MG63 (cell line): ENCODE measurements at regions not wholly inside any gene's neighbourhood (a gene's known extent, or its start where the extent isn't known, plus 50 kb on each side); places are given as distances from the start of the nearest gene placed in this dataset.
A peak's percentile ranks its signal among the peaks of the same experiment; 100 is the strongest.

Experiments used
- DNase-seq: peaks from one replicate; pipeline ENCODE4 v3.0.0-alpha.2; 2020
- H3K27me3 ChIP-seq: fragments of 250-450 bp; sonication (Bioruptor Pico); 2 replicates; pipeline ENCODE4 v1.5.1; 2020; ENCODE audit warnings: mild to moderate bottlenecking, moderate library complexity
- H3K36me3 ChIP-seq: fragments of 250-450 bp; sonication (Bioruptor Pico); 2 replicates; pipeline ENCODE4 v1.5.1; 2020; ENCODE audit warnings: mild to moderate bottlenecking, moderate library complexity
- H3K4me3 ChIP-seq: fragments of 250-450 bp; sonication (Bioruptor Pico); 2 replicates; pipeline ENCODE4 v1.5.1; 2020; ENCODE audit warnings: mild to moderate bottlenecking, moderate library complexity
- H3K9me3 ChIP-seq: fragments of 250-450 bp; sonication (Bioruptor Pico); 2 replicates; pipeline ENCODE4 v1.5.1; 2020; ENCODE audit warnings: mild to moderate bottlenecking, moderate library complexity

DNA sequence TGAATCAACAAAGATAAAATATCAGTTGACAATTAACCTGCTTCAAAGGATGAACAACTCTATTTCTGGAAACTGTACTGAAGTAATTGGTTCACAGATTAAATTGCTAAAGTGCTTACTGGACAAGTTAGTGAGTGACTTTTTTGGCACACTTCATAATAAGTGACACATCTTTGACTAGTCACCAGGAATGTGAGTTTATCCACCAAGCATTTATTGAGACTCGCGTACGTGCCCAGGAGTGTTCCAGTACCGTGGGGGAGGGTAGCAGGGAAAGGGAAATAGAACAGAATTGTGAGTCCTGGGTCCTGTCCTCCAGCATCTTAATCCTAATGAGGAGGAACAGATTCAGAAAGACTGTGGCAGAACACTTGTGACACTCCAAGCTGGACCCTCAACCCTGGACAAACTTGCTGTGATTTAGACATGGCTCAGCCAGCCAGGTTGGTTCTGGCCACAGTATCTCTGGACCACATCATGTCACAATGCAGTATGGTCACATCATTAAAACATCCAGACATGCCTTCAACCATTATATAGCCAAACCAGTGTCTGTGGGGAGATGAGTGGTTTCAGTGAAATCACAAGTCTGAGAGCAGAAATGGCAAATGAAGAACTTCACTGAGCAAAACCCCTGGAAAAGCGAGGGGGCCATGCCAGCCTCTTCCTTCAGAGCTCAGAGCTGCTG is 623.1 kb downstream of the BNC2 start:
- no peaks in the 10 kb centered on the region for H3K9me3 ChIP-seq
- peak; percentile 99 for DNase-seq
- no peaks in the 10 kb centered on the region for H3K27me3 ChIP-seq
- no peak overlapping the region for H3K4me3 ChIP-seq
- H3K36me3 ChIP-seq = no peaks in the 10 kb centered on the region

DNA sequence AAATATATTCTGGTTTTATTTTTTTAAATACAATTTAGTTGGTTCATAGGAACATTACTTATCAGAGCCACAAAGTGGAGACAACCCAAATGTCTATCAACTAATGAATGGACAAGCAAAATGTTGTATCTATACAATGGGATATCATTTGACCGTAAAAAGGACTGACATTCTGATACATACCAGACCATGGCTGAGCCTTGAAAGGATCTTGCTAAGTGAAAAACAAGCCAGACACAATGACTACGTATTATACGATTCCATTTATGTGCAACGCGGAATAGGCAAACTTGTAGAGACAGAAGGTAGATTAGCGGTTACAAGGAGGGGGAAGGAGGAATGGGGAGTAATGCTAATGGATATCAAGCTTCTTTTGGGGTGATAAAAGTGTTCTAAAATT is 621.6 kb downstream of the BNC2 start:
- Histone ChIP-seq H3K4me3 (no peak overlapping the region), H3K27me3 (no peaks in the 10 kb centered on the region), H3K36me3 (no peaks in the 10 kb centered on the region), H3K9me3 (no peaks in the 10 kb centered on the region)
- no peak for DNase-seq

DNA sequence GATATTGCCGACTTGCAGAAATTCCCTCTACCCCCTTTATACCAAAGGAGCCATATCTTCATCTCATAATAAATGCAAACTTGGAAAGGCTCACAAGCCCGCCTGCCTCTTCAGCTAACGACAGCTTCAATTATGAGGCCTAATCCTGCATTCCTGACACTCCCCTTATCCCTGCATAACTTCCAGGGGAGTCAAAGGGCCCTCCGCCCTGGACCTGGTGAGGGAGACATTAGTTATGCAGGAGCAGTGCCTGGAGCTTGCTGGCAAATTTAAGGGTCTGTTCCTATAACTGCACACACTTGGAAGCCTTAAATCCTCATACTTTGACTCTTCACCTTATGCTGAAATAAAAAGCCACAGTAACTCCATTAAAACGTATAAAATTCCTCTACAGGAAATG is 617.9 kb downstream of the BNC2 start:
- no peaks in the 10 kb centered on the region for H3K9me3 ChIP-seq
- no peaks in the 10 kb centered on the region for H3K27me3 ChIP-seq
- no peaks in the 10 kb centered on the region for H3K36me3 ChIP-seq
- DNase-seq = no peak
- H3K4me3 ChIP-seq = no peak overlapping the region

DNA sequence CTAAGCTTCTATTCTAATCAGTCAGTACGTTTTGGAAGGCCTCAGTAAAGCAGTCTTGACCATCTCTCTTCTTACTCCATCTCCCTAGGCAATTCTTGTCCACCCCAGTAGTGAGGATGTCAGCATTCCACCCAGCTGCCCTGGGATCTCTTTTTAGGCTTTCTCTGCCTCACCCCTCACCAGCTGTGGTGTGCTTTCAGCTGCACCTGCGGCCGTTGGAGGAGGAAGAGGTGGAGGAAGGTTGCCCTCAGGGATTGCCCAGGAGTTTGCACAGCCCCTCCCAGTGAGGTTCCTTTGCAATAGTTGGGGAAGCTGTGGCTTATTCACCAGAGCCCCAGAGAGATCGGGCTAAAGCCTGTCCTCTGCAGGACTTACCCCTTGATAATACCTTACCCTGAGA is 615.8 kb downstream of the BNC2 start:
- Histone ChIP-seq H3K4me3 (no peak overlapping the region), H3K27me3 (no peaks in the 10 kb centered on the region), H3K36me3 (no peaks in the 10 kb centered on the region), H3K9me3 (no peaks in the 10 kb centered on the region)
- DNase-seq = no peak

DNA sequence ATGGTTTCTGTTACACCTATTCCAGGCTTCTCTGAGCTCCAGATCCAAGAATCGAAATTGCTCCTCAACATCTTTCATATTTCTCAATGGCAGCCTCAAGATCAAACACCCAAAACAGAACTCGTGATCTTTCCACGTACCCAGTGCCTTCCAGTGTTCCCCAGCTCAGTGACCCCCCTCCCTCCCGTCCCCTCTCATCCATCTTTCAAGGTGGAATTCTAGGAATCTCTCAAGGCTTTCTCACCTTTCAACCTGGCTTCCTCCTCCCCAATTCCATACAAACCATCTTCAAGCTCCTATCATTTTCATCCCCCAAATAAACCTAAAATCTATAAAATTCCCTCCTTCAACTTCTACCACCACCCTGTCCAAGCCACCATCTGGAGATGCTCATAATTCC is 615.3 kb downstream of the BNC2 start:
- H3K4me3 ChIP-seq = no peak overlapping the region
- no peaks in the 10 kb centered on the region for H3K27me3 ChIP-seq
- H3K36me3 ChIP-seq = no peaks in the 10 kb centered on the region
- H3K9me3 ChIP-seq = no peaks in the 10 kb centered on the region
- DNase-seq = no peak

DNA sequence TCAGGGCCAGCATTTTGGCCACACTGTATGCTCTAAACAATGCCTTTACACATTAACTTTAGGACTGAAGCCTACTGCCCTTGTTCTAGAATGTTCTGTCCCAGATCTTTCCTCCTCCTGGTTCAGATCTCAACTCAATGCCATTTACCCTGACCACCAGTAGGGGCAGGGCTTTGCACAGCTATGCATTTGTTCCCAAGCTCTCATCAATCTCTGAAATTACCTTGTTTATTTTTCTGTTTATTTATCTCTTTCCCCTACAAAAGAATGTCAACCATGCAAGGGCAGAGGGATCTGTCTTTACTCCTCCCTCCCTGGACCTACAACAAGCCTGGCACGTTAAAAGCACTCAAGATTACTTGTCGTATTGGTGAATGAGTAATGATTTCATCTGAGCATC is 612.9 kb downstream of the BNC2 start:
- DNase-seq = peak; percentile 65
- H3K36me3 ChIP-seq = no peaks in the 10 kb centered on the region
- no peaks in the 10 kb centered on the region for H3K9me3 ChIP-seq
- H3K4me3 ChIP-seq = no peak overlapping the region
- no peaks in the 10 kb centered on the region for H3K27me3 ChIP-seq

DNA sequence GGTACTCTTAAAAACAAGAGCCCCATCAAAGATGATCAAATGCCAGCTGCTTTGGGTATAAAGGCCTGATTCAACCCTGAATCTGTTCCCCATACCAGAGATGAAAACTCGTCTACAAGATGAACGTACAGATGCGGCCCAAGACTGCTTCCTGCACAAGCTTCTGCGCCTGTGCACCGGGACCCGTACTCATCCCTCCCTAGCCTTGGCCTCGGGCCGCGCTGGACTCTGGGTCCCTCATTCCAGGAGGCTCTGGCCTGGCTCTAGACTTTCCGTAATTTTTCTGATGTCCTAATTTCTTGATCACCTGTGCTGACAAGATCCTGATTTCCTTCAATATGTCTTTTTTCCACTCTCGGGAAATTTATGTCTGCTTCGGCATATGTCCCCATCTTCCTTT is 612.3 kb downstream of the BNC2 start:
- H3K9me3 ChIP-seq = no peaks in the 10 kb centered on the region
- no peaks in the 10 kb centered on the region for H3K36me3 ChIP-seq
- H3K4me3 ChIP-seq = no peak overlapping the region
- no peaks in the 10 kb centered on the region for H3K27me3 ChIP-seq
- DNase-seq = no peak

DNA sequence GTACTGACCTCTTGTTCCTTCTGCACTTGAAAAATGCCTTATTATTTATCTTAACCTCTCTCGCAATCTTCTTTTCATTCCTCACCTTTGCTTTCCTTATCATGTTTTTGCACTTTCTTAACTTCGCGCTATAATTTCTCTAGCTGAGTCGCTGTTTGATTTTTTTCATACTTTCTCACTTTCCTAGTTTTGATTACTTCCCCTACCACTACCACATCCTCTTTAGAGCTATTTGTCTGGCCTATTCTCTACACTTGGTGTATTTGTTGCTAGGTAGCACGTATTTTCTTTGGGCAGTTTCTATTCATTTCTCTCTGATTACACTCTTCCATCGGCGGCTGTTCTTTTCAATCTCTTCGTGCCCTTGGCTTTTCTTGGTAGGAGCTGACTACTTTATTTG is 611.8 kb downstream of the BNC2 start:
- H3K36me3 ChIP-seq = no peaks in the 10 kb centered on the region
- no peaks in the 10 kb centered on the region for H3K27me3 ChIP-seq
- no peak for DNase-seq
- no peaks in the 10 kb centered on the region for H3K9me3 ChIP-seq
- H3K4me3 ChIP-seq = no peak overlapping the region

DNA sequence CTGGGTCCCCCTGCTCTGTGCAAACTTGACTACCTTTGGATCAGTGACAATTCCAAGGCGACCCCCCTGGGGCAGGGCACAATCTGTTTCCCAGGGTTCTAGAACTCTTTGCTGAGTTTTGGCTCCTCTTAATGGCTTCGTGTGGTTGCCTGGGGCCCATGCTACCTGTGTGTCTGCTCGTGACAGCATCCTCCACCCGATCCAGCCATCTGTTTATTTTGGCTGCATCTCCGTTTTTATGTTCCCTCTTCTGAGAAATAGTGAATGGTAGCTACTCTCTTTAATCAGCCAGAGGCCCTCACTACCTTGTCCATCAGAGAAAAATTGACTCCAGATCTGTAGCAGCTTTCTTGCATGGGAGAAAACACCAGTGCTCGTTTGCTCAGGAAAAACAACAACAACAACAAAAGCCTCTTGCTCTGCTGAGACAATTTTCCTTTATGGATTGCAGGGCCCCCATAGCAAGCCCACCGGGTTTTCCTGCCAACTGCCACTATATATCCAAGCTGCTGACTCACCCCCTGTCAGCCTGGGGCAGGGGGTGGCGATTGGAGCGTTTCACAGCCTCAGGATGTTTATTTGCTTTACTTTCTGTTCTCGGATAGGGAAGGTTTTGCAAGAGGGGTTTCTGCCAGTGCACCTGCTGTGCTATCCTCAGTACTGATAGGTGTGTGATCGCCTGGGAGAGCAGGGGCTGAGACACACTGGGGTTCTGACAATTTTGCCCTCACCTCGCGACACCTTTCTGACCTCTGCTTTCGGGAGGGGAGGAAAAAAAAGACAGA is 607.8 kb downstream of the BNC2 start:
- Histone ChIP-seq H3K9me3 (peaks cover 7% of the 10 kb centered on the region), H3K36me3 (no peaks in the 10 kb centered on the region), H3K4me3 (no peak overlapping the region), H3K27me3 (no peaks in the 10 kb centered on the region)
- DNase-seq = peak; percentile 79

DNA sequence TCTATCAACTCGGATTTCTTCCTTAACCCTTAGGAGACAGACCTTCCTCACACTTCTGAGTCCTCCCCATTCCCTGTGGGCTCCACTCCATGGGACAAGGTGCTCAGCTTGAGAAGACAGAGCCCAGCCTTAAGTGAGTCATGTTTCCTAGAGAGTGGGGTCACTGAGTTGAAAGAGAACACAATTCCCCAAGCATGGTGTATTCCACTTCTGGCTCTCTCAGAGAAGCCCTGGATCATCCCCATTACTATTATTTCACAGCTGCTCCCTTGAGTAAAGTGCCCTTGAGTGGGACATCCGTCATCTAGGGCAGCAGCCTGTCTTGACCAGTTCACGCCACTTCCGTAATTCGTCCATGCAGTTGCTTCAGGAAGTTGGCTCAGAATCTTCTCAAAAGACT is 604.8 kb downstream of the BNC2 start:
- no peaks in the 10 kb centered on the region for H3K27me3 ChIP-seq
- no peak overlapping the region for H3K4me3 ChIP-seq
- no peaks in the 10 kb centered on the region for H3K36me3 ChIP-seq
- DNase-seq = no peak
- peaks cover 7% of the 10 kb centered on the region for H3K9me3 ChIP-seq

DNA sequence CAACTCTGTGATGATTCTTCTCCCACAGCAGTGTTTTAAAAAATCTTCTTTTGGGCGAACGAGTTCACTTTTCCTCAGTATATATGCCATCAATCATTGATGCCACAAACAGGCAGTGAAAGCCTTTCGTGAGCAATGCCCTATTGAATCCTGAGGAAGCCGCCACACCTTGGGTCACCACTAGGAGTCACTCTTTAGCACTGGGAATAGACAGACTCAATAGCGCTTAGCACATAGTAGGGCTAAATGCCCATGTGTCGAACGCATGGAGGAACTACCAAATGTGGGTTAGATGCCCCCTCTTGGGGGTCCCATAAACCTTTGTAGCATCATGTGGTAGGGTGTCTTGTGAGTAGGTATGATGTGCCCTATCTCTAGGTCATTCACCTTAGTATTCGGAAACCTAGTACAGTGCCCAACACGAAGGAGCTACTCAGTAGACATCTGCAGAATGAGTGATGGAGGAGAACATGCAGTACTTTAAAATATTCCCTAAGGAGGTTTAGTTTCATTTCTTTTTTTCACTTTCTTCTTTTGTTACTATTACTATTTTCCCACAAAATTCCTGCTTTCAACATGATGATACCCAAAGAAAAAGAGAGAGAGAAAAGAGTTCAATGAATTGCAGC is 603.7 kb downstream of the BNC2 start:
- peak; percentile 74 for DNase-seq
- Histone ChIP-seq H3K9me3 (peaks cover 7% of the 10 kb centered on the region), H3K27me3 (no peaks in the 10 kb centered on the region), H3K36me3 (no peaks in the 10 kb centered on the region), H3K4me3 (peak overlapping the region; percentile 33)

DNA sequence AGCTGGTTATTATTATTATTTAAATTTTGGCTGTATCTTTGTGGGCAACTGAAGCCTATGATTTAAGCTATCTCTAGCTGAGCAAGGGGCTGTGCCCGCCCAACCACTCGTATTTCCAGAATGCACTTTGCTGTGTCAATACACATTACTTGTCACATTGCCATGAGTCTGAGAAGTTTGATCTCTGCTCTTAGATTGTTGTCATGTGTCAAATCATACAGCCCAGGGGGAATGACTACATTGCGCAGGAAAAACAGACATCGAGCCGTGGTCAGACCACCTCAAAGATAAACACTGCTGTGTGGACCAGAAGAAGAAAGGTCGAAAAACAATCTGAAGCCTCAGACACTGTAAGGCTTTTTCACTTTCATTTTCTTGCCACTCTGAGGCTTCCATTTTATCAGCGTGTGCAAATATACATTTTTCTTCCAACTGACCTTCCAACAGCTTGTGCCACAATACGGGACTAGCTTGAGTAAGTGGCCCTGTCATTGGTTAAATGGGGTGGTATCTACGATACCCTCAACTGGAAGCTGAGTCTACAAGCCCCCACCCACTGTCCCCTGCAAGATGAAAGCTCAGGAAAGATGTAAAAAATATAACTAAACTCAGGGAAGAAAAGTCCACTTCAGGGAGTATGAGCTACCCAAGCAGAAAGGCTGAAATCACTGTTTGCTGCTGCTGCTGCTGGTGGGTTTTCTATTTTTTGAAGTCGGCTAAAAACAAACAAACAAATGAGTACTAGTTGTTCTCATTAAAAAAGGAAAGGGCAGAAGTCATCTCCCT is 603.0 kb downstream of the BNC2 start:
- Histone ChIP-seq H3K9me3 (peaks cover 7% of the 10 kb centered on the region), H3K27me3 (no peaks in the 10 kb centered on the region), H3K4me3 (peak overlapping the region; percentile 33), H3K36me3 (no peaks in the 10 kb centered on the region)
- peak; percentile 88 for DNase-seq

DNA sequence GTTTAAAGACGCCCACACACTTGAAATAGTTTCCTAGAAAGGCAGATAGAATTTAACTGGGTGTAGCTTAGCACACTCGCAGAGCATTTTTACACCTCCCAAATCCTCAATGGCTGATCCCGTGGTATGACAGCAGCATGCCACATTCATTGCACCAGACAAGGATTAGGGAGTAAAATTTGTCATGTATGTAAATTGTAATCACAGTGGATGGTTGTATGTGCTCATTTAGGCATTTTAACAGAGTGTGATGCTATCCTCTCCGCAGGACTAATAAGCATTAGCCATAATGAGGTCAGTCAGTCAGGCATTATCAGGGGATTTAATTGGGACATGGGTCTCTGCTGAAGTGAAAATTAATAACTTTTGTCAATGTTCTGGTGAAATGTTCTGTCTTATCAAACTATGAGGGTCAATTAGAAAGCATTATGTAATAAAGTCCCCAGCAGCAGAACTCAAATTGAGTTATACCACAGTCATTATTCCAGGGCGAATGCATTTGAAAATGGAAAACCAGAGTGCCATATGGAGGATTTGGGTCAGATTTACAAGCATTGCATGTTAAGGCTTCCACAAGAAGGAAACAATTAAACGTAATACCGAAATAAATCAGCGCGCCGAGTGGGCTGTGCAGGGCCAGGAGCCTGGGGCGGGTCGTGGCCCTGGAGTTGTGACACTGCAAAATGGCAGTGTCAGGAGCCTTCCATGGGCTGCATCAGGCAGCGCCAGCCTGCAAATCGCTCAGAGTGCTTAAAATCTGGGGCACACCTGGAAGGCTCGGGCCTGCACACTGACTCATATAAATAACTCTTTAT is 602.2 kb downstream of the BNC2 start:
- peaks cover 7% of the 10 kb centered on the region for H3K9me3 ChIP-seq
- H3K4me3 ChIP-seq = peak overlapping the region; percentile 33
- no peaks in the 10 kb centered on the region for H3K27me3 ChIP-seq
- no peaks in the 10 kb centered on the region for H3K36me3 ChIP-seq
- peak; percentile 68 for DNase-seq

DNA sequence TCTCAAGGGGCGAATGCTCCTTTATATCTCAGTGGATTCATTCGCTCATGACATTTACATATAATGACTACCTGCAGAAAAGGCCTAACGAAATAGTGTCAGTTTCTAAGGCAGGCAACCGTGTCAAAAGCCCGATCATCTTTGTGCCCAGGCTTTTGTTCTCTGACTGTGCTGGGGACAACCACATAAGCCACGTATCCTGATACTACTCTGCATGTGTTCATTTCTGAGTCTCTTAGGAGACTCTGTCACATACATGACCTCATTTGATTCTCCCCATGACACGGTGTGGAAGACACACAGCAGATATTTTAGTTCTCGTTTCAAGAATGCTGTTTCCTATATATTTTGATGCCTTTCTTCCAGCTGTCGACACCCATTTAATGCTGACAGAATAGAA is 598.5 kb downstream of the BNC2 start:
- no peak overlapping the region for H3K4me3 ChIP-seq
- H3K9me3 ChIP-seq = peaks cover 3% of the 10 kb centered on the region; the same call in 1 of the 2 replicates
- no peaks in the 10 kb centered on the region for H3K27me3 ChIP-seq
- no peaks in the 10 kb centered on the region for H3K36me3 ChIP-seq
- no peak for DNase-seq

DNA sequence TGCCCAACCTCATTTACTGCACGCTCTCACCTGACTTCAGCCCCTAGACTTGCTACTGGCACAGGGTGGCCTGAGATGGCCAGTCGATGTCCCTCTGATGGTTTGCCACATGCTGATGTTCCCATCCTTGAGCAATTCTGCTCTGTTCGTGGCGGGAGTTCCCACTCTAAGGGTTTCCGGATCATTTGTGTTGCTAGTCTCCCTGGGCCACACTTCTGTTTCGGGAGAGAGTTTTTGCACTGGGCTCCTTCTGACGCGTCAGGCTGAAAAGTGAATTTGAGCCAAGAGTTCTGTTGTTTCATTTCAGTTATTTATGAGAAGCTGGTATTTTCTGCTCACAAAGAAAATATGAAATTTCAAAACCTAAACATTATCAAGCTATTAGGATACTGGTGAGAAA is 597.7 kb downstream of the BNC2 start:
- peaks cover 3% of the 10 kb centered on the region; the same call in 1 of the 2 replicates for H3K9me3 ChIP-seq
- H3K27me3 ChIP-seq = no peaks in the 10 kb centered on the region
- no peak overlapping the region for H3K4me3 ChIP-seq
- no peak for DNase-seq
- no peaks in the 10 kb centered on the region for H3K36me3 ChIP-seq
